B cell (primary cell): ENCODE measurements at regions not wholly inside any gene's neighbourhood (a gene's known extent, or its start where the extent isn't known, plus 50 kb on each side); places are given as distances from the start of the nearest gene placed in this dataset.

Experiments used
- ATAC-seq: fragments of 200-7000 bp; cut with Tn5 transposase; one replicate; pipeline ENCODE4 v1.10.0; 2021; ENCODE audit warnings: low read depth, mild to moderate bottlenecking, moderate number of reproducible peaks, moderate library complexity
- CTCF ChIA-PET: fragments of 350-600 bp; sonication (Branson Sonifier 250); formaldehyde crosslinking; loops from one replicate; lab custom pipeline; 2021; ENCODE audit warnings: antibody characterized with exemption, inconsistent platforms; lab: Charles Lee
- POLR2A ChIA-PET: fragments of 350-600 bp; sonication (Branson Sonifier 250); formaldehyde crosslinking; loops from one replicate; lab custom pipeline; 2021; ENCODE audit warnings: antibody characterized with exemption; lab: Charles Lee
- DNase-seq: peaks from one replicate; pipeline ENCODE4 v3.0.0; 2013
- H2AFZ ChIP-seq: 2 replicates; pipeline ENCODE4 v1.6.1; 2012; ENCODE audit warnings: mild to moderate bottlenecking, low read depth, low read length; ENCODE audit not compliant: insufficient read depth, poor library complexity, severe bottlenecking
- H3K27ac ChIP-seq, 2 donors: 1 replicate in 1 of 2; 2 replicates in 1 of 2; pipeline ENCODE4 v1.5.1; 2012 to 2013; ENCODE audit warnings: low read length in 2 of 2, mild to moderate bottlenecking in 2 of 2, moderate library complexity in 1 of 2
- H3K27me3 ChIP-seq, 4 experiments: fragments of 200-600 bp in 1 of 4; sonication (generic) in 1 of 4; replicated peaks in 1 of 4; 1 replicate in 2 of 4; 2 replicates in 2 of 4; pipeline versions ENCODE4 v1.6.1 to v1.7.0; 2013 to 2016; ENCODE audit warnings: low read length in 3 of 4, mild to moderate bottlenecking in 2 of 4, mixed read lengths in 1 of 4, moderate library complexity in 1 of 4; ENCODE audit not compliant: insufficient read depth in 4 of 4, control insufficient read depth in 3 of 4; ENCODE audit errors: control extremely low read depth in 1 of 4
- H3K36me3 ChIP-seq, 2 experiments: replicated peaks in 1 of 2; 1 replicate in 1 of 2; 2 replicates in 1 of 2; pipeline versions ENCODE4 v1.6.1 to v1.7.1; 2013; ENCODE audit warnings: low read length in 1 of 2; ENCODE audit not compliant: insufficient read depth in 2 of 2, control insufficient read depth in 1 of 2; ENCODE audit errors: control extremely low read depth in 1 of 2, extremely low read depth in 1 of 2
- H3K4me1 ChIP-seq, 2 donors: fragments of 200-600 bp in 1 of 2; sonication (generic) in 1 of 2; 1 replicate in 1 of 2; 2 replicates in 1 of 2; pipeline versions ENCODE4 v1.5.1 to v1.6.1; 2013 to 2017; ENCODE audit warnings: low read length in 2 of 2; ENCODE audit not compliant: control insufficient read depth in 2 of 2, insufficient read depth in 2 of 2
- H3K4me2 ChIP-seq: replicated peaks from 2 replicates; pipeline ENCODE3; 2012; ENCODE audit warnings: mild to moderate bottlenecking, low read depth, low read length; ENCODE audit not compliant: poor library complexity, severe bottlenecking
- H3K4me3 ChIP-seq, 5 experiments: fragments of 200-600 bp in 1 of 5; sonication (generic) in 1 of 5; 1 replicate in 3 of 5; 2 replicates in 2 of 5; pipeline versions ENCODE4 v1.5.1 to v1.7.0; 2011 to 2016; ENCODE audit warnings: low read length in 4 of 5, mild to moderate bottlenecking in 4 of 5, low read depth in 2 of 5, control low read depth in 1 of 5, moderate library complexity in 1 of 5; ENCODE audit not compliant: insufficient read depth in 1 of 5; ENCODE audit errors: control extremely low read depth in 1 of 5, extremely low read depth in 1 of 5
- H3K79me2 ChIP-seq: fragments of 200-600 bp; sonication (generic); one replicate; pipeline ENCODE4 v1.6.0; 2016; ENCODE audit warnings: low read length; ENCODE audit not compliant: control insufficient read depth, insufficient read depth
- H3K9ac ChIP-seq: fragments of 200-600 bp; sonication (generic); 2 replicates; pipeline ENCODE4 v1.6.1; 2017; ENCODE audit warnings: mild to moderate bottlenecking, low read length, moderate library complexity
- H3K9me3 ChIP-seq, 3 donors: one replicate each; pipeline versions ENCODE4 v1.6.1 to v1.7.1; 2013; ENCODE audit warnings: low read length in 2 of 3; ENCODE audit not compliant: control insufficient read depth in 2 of 3, insufficient read depth in 1 of 3; ENCODE audit errors: control extremely low read depth in 1 of 3
- H4K20me1 ChIP-seq: 2 replicates; pipeline ENCODE4 v1.6.0; 2012; ENCODE audit warnings: mild to moderate bottlenecking, low read length; ENCODE audit not compliant: insufficient read depth, control insufficient read depth, poor library complexity, severe bottlenecking
- H3K27ac Mint-ChIP-seq: one replicate; pipeline ENCODE4 v1.8.0; 2021; ENCODE audit warnings: mixed read lengths
- H3K27me3 Mint-ChIP-seq: one replicate; pipeline ENCODE4 v1.8.0; 2021; ENCODE audit warnings: mixed read lengths
- H3K4me1 Mint-ChIP-seq: one replicate; pipeline ENCODE4 v1.8.0; 2021; ENCODE audit warnings: mixed read lengths
- H3K4me3 Mint-ChIP-seq: one replicate; pipeline ENCODE4 v1.8.0; 2021; ENCODE audit warnings: mixed read lengths
- H3K9me3 Mint-ChIP-seq: one replicate; pipeline ENCODE4 v1.8.0; 2022; ENCODE audit warnings: mixed read lengths; ENCODE audit not compliant: insufficient read depth
- EZH2 ChIP-seq: IDR thresholded peaks from 2 replicates; pipeline ENCODE4 v1.6.1; 2012; ENCODE audit warnings: borderline replicate concordance, low read depth, mild to moderate bottlenecking, moderate library complexity, low read length; ENCODE audit not compliant: insufficient read depth, poor library complexity, severe bottlenecking
- WGBS: methylation state at CpG from one replicate; pipeline ENCODE4 v1.1.5; 2013; ENCODE audit warnings: missing lambda C conversion rate; ENCODE audit not compliant: insufficient coverage; 5-methylcytosine and 5-hydroxymethylcytosine counted together
- intact Hi-C: fragments of 100-400 bp; cut with micrococcal nuclease; formaldehyde crosslinking; loops from one replicate; pipeline ENCODE4 v1.10.0; 2022
- TF ChIP-seq, protein P1 (sequence below): fragments of 200-600 bp; IDR thresholded peaks from one replicate; pipeline ENCODE4 v1.8.0; 2022; ENCODE audit warnings: antibody characterized with exemption, mild to moderate bottlenecking

- no peak for ATAC-seq
- no peaks in the 10 kb centered on the region for H3K4me1 Mint-ChIP-seq
- no peaks in the 10 kb centered on the region for H3K36me3 ChIP-seq
- H3K27ac Mint-ChIP-seq, result no peak overlapping the region
- H4K20me1 ChIP-seq, result no peaks in the 10 kb centered on the region
- TF ChIP-seq, protein P1, sequence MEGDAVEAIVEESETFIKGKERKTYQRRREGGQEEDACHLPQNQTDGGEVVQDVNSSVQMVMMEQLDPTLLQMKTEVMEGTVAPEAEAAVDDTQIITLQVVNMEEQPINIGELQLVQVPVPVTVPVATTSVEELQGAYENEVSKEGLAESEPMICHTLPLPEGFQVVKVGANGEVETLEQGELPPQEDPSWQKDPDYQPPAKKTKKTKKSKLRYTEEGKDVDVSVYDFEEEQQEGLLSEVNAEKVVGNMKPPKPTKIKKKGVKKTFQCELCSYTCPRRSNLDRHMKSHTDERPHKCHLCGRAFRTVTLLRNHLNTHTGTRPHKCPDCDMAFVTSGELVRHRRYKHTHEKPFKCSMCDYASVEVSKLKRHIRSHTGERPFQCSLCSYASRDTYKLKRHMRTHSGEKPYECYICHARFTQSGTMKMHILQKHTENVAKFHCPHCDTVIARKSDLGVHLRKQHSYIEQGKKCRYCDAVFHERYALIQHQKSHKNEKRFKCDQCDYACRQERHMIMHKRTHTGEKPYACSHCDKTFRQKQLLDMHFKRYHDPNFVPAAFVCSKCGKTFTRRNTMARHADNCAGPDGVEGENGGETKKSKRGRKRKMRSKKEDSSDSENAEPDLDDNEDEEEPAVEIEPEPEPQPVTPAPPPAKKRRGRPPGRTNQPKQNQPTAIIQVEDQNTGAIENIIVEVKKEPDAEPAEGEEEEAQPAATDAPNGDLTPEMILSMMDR, result no peak
- no peak for TF ChIP-seq EZH2
- intact Hi-C loops, result no loop called here
- no peak overlapping the region for H3K9ac ChIP-seq
- no peak overlapping the region for H3K4me2 ChIP-seq
- H3K27ac ChIP-seq, result no peak overlapping the region
- no peaks in the 10 kb centered on the region for H3K79me2 ChIP-seq
- H3K4me3 ChIP-seq, result no peak overlapping the region
- H3K9me3 Mint-ChIP-seq, result no peaks in the 10 kb centered on the region
- DNase-seq, result no peak
- no peaks in the 10 kb centered on the region for H3K27me3 ChIP-seq
- CTCF ChIA-PET, result no interaction called here
- WGBS, result no CpG with 5 or more reads among the region's 2 CpGs
- no peaks in the 10 kb centered on the region for H3K27me3 Mint-ChIP-seq
- no peak overlapping the region for H3K4me3 Mint-ChIP-seq
- no peaks in the 10 kb centered on the region for H3K4me1 ChIP-seq
- POLR2A ChIA-PET, result no interaction called here
- no peaks in the 10 kb centered on the region for H3K9me3 ChIP-seq
- no peak overlapping the region for H2AFZ ChIP-seq
Measured at GRCh38 chr7:113561446-113561845, 357.4 kb downstream of the PPP1R3A start.

DNA sequence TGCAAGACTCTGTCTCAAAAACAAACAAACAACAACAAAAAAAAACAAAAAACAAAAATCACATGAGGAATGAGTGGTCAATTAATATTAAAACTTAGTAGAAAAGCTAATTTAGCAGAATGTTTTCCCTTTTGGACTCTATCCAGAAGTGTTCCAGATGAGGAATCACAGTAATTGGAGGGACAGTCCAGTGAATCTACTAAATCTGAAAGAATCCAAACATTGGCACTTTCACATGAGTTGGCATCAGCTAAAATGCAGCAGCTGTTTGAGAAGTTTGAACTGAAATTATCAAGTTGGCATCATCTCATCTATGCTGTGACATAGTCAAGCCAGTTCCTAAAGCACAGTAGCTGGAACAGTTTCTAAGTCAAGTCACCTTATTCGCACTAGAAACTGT lies 367.8 kb downstream of the PPP1R3A start:
- DNase-seq, result no peak
- Histone ChIP-seq H3K4me3 (no peak overlapping the region), H3K4me1 (no peaks in the 10 kb centered on the region), H4K20me1 (no peaks in the 10 kb centered on the region), H3K79me2 (no peaks in the 10 kb centered on the region), H2AFZ (no peak overlapping the region), H3K4me2 (no peak overlapping the region), H3K27me3 (no peaks in the 10 kb centered on the region), H3K36me3 (no peaks in the 10 kb centered on the region), H3K9me3 (no peaks in the 10 kb centered on the region), H3K27ac (no peak overlapping the region), H3K9ac (no peak overlapping the region)
- TF ChIP-seq, protein P1, result no peak
- no peak for TF ChIP-seq EZH2
- no CpG with 5 or more reads among the region's 1 CpG for WGBS
- POLR2A ChIA-PET, result no interaction called here
- H3K4me1 Mint-ChIP-seq, result no peaks in the 10 kb centered on the region
- CTCF ChIA-PET, result no interaction called here
- ATAC-seq, result no peak
- no peaks in the 10 kb centered on the region for H3K9me3 Mint-ChIP-seq
- intact Hi-C loops, result no loop called here
- no peak overlapping the region for H3K4me3 Mint-ChIP-seq
- H3K27me3 Mint-ChIP-seq, result no peaks in the 10 kb centered on the region
- no peak overlapping the region for H3K27ac Mint-ChIP-seq
